ENCODE measurements at regions not wholly inside any gene's neighbourhood (a gene's known extent, or its start where the extent isn't known, plus 50 kb on each side); places are given as distances from the start of the nearest gene placed in this dataset.

GRCh38 chr3:10688548-10689172 is 127.4 kb upstream of the SLC6A11 start:
- DNase-seq (ENCODE audit: low read depth, low spot score): no peak
- dilution Hi-C loops (cut with MboI; ENCODE audit: extremely low pct_ligation_motif_present, low sequenced_read_pairs): no loop called here
- CTCF ChIA-PET: interaction anchor here (1.0 kb wide), 1 partner anchor 50 kb away, joined by 3 read pairs; no protein-coding TSS in a partner anchor

More at GRCh38 chr3:10688548-10689172, 127.4 kb upstream of the SLC6A11 start:
- FAIRE-seq: no peak
- no peak overlapping the region for H3K4me2 ChIP-seq (ENCODE audit: insufficient read depth, low read length)
- H2AFZ ChIP-seq (ENCODE audit: low read depth, low read length): no peak overlapping the region
- no peaks in the 10 kb centered on the region for H3K9me3 ChIP-seq (replicated peaks; ENCODE audit: control insufficient read depth, insufficient read depth, low read length)
- POLR2A ChIA-PET: no interaction called here
- no peaks in the 10 kb centered on the region for H3K9me1 ChIP-seq (replicated peaks; ENCODE audit: control insufficient read depth, extremely low read depth, insufficient read depth, low read length)
- no peak for TF ChIP-seq POLR2AphosphoS5 (IDR thresholded peaks at IDR 0.05; ENCODE audit: insufficient read depth, low read depth, low read length)
- no peak for TF ChIP-seq EZH2 (IDR thresholded peaks at IDR 0.05; ENCODE audit: borderline replicate concordance, low read depth, low read length, severe bottlenecking)
- no peak for TF ChIP-seq CTCF (IDR thresholded peaks at IDR 0.05; ENCODE audit: extremely low read depth in 1 of 2, insufficient read depth in 1 of 2, low read depth in 1 of 2, low read length in 2 of 2)
- H3K4me1 ChIP-seq (ENCODE audit: control insufficient read depth, extremely low read depth, insufficient read depth, low read length): no peaks in the 10 kb centered on the region
- H3K4me3 ChIP-seq (replicated peaks in 1 of 3; ENCODE audit: insufficient read depth in 1 of 3, low read depth in 1 of 3, low read length in 3 of 3): no peak overlapping the region
- no peaks in the 10 kb centered on the region for H3K79me2 ChIP-seq (ENCODE audit: control insufficient read depth, insufficient read depth, low read length)
- BruUV-seq (replicated peaks): no TSS peak
- no peak overlapping the region for H3K9ac ChIP-seq (replicated peaks; ENCODE audit: extremely low read depth, insufficient read depth, low read length)
- intact Hi-C loops (cut with micrococcal nuclease): no loop called here
- H3K36me3 ChIP-seq (ENCODE audit: control insufficient read depth in 2 of 2, extremely low read depth in 1 of 2, insufficient read depth in 2 of 2, low read length in 2 of 2): no peaks in the 10 kb centered on the region
- no peaks in the 10 kb centered on the region for H3K27me3 ChIP-seq (ENCODE audit: control insufficient read depth in 2 of 2, insufficient read depth in 2 of 2, low read length in 2 of 2)
- no peak overlapping the region for H3K27ac ChIP-seq (ENCODE audit: insufficient read depth, low read depth, low read length)
- no peaks in the 10 kb centered on the region for H4K20me1 ChIP-seq (replicated peaks; ENCODE audit: control insufficient read depth, extremely low read depth, insufficient read depth, low read length)
